Testis (tissue), 2 donors: ENCODE measurements at regions not wholly inside any gene's neighbourhood (a gene's known extent, or its start where the extent isn't known, plus 50 kb on each side); places are given as distances from the start of the nearest gene placed in this dataset.

Experiments
- CTCF ChIP-seq, 3 experiments: fragments of 450-650 bp in 2 of 3; fragments of 200-600 bp in 1 of 3; sonication (generic) in 1 of 3; IDR thresholded peaks; one replicate each; pipeline ENCODE4 v1.5.1; 2016 to 2019; ENCODE audit warnings: antibody characterized with exemption in 3 of 3, mild to moderate bottlenecking in 2 of 3, moderate library complexity in 1 of 3
- POLR2A ChIP-seq: fragments of 450-650 bp; IDR thresholded peaks from one replicate; pipeline ENCODE4 v1.6.1; 2017; ENCODE audit warnings: antibody characterized with exemption, mild to moderate bottlenecking, moderate library complexity

- TF ChIP-seq CTCF (IDR thresholded peaks at IDR 0.05) (no peak), POLR2A (no peak)
These were observed 881.8 kb upstream of the NR2F2 start for GRCh38 chr15:95448531-95449229.
